Upper lobe of right lung (tissue), 1 donor: ENCODE measurements at regions not wholly inside any gene's neighbourhood (a gene's known extent, or its start where the extent isn't known, plus 50 kb on each side); places are given as distances from the start of the nearest gene placed in this dataset.

Experiments used
- ATAC-seq: fragments of 200-7000 bp; cut with Tn5 transposase; one replicate; pipeline ENCODE4 v1.9.1; 2020; ENCODE audit warnings: mild to moderate bottlenecking, moderate library complexity
- DNase-seq: peaks from one replicate; pipeline ENCODE4 v3.0.0-alpha.2; 2020
- H3K27ac ChIP-seq: fragments of 200-600 bp; one replicate; pipeline ENCODE4 v1.8.0; 2022
- H3K27me3 ChIP-seq: fragments of 200-600 bp; one replicate; pipeline ENCODE4 v1.8.0; 2022; ENCODE audit warnings: mild to moderate bottlenecking
- H3K36me3 ChIP-seq: fragments of 200-600 bp; one replicate; pipeline ENCODE4 v1.8.0; 2022
- H3K4me1 ChIP-seq: fragments of 200-600 bp; one replicate; pipeline ENCODE4 v1.8.0; 2022
- H3K4me3 ChIP-seq: fragments of 200-600 bp; one replicate; pipeline ENCODE4 v1.8.0; 2022; ENCODE audit warnings: mild to moderate bottlenecking
- H3K9me3 ChIP-seq: fragments of 200-600 bp; one replicate; pipeline ENCODE4 v1.8.0; 2022
- intact Hi-C: fragments of 100-400 bp; cut with DNase I; formaldehyde crosslinking; loops from one replicate; pipeline ENCODE4 v1.11.0; 2022
- TF ChIP-seq, protein P1 (sequence below): fragments of 200-600 bp; IDR thresholded peaks from one replicate; pipeline ENCODE4 v1.8.0; 2022; ENCODE audit warnings: antibody characterized with exemption
- donor health status: DM: no; HTN: yes; CAD: no; lungs with severe emphysema.

DNA sequence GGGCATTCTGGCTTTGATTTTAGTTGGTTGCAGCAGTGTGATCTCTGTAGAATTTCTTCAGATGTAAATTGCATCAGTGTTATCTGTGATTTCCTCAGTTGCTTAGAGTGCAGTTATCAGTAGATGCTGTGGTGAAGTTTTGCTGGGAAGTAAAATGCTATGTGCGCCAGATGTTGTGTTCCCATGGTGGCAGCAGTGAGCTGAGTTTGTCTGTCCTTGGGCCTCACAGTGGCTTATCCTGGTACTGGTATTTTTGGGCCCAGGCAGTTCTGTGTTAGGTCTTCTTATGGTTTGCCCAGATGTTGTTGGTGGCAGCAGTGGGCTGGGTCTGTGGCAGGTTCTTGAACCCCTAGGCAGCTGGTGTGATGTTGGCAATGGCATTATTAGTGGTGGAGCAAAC lies 1242.1 kb downstream of the PLA2G4A start:
- ATAC-seq, result no peak
- H3K9me3 ChIP-seq, result no peaks in the 10 kb centered on the region
- DNase-seq, result no peak
- H3K4me1 ChIP-seq, result no peaks in the 10 kb centered on the region
- H3K36me3 ChIP-seq, result no peaks in the 10 kb centered on the region
- intact Hi-C loops, result no loop called here
- no peaks in the 10 kb centered on the region for H3K27me3 ChIP-seq
- TF ChIP-seq, protein P1, sequence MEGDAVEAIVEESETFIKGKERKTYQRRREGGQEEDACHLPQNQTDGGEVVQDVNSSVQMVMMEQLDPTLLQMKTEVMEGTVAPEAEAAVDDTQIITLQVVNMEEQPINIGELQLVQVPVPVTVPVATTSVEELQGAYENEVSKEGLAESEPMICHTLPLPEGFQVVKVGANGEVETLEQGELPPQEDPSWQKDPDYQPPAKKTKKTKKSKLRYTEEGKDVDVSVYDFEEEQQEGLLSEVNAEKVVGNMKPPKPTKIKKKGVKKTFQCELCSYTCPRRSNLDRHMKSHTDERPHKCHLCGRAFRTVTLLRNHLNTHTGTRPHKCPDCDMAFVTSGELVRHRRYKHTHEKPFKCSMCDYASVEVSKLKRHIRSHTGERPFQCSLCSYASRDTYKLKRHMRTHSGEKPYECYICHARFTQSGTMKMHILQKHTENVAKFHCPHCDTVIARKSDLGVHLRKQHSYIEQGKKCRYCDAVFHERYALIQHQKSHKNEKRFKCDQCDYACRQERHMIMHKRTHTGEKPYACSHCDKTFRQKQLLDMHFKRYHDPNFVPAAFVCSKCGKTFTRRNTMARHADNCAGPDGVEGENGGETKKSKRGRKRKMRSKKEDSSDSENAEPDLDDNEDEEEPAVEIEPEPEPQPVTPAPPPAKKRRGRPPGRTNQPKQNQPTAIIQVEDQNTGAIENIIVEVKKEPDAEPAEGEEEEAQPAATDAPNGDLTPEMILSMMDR, result no peak
- no peak overlapping the region for H3K4me3 ChIP-seq
- H3K27ac ChIP-seq, result no peak overlapping the region

DNA sequence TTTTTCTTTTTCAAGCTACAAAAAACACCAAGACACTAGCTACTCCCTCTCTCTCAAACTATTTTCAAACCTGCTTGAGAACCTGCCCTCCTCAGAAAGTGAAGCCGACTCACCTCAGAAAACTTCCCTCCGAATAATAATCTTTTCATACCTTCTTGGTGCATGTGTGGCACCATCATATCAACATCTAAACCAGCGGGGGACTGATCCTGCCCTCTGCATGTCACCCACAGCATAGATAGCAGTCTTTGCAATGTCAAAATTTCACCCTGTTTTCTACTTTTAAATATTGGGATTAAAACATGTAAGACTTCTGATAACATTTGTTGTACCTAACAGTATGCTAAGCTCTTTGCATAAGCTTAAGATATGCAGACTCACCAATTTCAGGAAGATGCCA lies 1260.3 kb downstream of the PLA2G4A start:
- Histone ChIP-seq H3K4me1 (no peaks in the 10 kb centered on the region), H3K9me3 (no peaks in the 10 kb centered on the region), H3K27ac (no peak overlapping the region), H3K27me3 (no peaks in the 10 kb centered on the region), H3K4me3 (no peak overlapping the region), H3K36me3 (no peaks in the 10 kb centered on the region)
- intact Hi-C loops, result no loop called here
- TF ChIP-seq, protein P1, result no peak
- ATAC-seq (no peak), DNase-seq (no peak)

DNA sequence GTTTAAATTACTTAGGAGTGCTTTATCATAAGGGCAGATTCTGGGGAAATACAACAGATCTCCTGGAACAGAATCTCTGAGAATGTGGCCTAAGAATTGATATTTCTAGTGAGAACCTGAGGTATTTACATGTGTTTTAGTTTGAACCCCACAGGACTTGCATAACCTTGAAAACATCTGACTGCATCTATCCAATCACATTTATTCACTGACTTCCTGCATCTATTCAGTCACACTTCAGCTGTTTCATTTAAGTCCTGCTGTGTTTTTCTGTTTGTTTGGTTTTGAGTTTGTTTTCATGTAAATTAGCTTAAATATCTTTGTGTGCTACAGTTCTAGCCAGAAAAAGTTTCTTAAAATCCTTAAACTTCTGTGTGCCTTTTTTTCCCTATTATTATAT lies 1260.7 kb downstream of the PLA2G4A start:
- Histone ChIP-seq H3K4me1 (no peaks in the 10 kb centered on the region), H3K4me3 (no peak overlapping the region), H3K27ac (no peak overlapping the region), H3K9me3 (no peaks in the 10 kb centered on the region), H3K27me3 (no peaks in the 10 kb centered on the region), H3K36me3 (no peaks in the 10 kb centered on the region)
- intact Hi-C loops, result no loop called here
- ATAC-seq (no peak), DNase-seq (no peak)
- TF ChIP-seq, protein P1, result no peak

DNA sequence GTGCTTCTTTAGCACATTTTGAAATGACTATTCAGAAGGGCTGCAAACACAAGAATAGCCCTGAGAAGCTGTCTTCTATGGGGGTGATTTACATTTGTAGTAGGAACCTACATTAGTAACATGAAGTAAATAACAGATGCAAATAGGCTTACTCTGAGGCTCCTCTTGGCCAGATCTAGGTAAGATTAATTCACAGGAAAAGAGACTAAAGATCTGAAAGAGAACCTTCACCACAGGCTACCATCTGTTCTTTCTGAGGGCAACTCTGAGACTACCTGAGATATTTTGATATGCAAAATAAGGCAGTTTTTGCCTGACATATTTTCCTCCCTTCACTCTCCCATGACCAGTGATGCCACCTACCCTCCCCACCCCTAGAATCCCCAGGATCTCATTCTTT lies 1267.8 kb downstream of the PLA2G4A start:
- Histone ChIP-seq H3K4me1 (no peaks in the 10 kb centered on the region), H3K36me3 (no peaks in the 10 kb centered on the region), H3K9me3 (no peaks in the 10 kb centered on the region), H3K4me3 (no peak overlapping the region), H3K27ac (no peak overlapping the region), H3K27me3 (no peaks in the 10 kb centered on the region)
- ATAC-seq (no peak), DNase-seq (no peak)
- TF ChIP-seq, protein P1, result no peak
- intact Hi-C loops, result no loop called here

DNA sequence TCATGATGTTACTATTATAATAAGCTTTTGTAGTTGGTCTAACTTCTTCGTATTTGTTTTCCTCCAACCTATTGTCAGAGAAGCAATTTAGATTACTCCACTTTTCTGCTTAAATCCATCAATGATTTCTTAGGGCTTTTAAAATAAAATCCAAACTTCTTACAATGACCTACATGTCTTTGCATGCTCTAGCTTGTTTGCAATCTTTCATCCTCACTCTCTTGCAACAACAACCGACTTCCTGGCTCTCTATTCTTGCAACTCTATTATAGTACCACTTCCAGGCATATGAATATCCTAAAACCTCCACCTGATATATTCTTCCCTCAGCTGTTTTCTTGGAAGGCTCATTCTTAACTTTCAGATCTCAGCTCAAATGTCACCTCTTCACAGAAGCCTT lies 1288.7 kb downstream of the PLA2G4A start:
- ATAC-seq, result no peak
- Histone ChIP-seq H3K4me3 (no peak overlapping the region), H3K36me3 (no peaks in the 10 kb centered on the region)

DNA sequence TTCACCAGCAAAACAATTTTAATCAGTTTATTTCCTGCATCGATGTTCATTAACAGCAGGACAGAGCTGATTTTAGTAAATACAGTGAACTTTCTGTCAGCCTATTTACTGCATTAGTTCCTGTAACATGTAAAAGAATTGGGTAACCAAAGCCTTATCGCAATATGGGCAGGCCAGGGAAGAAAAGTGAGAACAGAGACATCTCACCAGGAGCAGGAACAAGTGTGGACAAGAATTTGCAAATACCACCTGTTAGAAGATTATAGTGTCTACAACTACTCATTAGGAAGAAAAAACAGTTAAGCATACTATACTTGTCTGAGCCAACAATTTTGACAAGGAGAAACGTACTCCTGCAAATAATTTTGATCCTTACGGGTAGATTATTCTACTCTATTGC lies 1293.9 kb downstream of the PLA2G4A start:
- Histone ChIP-seq H3K27me3 (no peaks in the 10 kb centered on the region), H3K27ac (no peak overlapping the region), H3K4me3 (no peak overlapping the region), H3K36me3 (no peaks in the 10 kb centered on the region), H3K4me1 (no peaks in the 10 kb centered on the region), H3K9me3 (no peaks in the 10 kb centered on the region)
- ATAC-seq, result no peak
- TF ChIP-seq, protein P1, result no peak
- intact Hi-C loops, result no loop called here
- no peak for DNase-seq

More for the DNA sequence above, 1288.7 kb downstream of the PLA2G4A start:
- H3K9me3 ChIP-seq, result no peaks in the 10 kb centered on the region
- DNase-seq, result no peak
- H3K27me3 ChIP-seq, result no peaks in the 10 kb centered on the region
- no peaks in the 10 kb centered on the region for H3K4me1 ChIP-seq
- H3K27ac ChIP-seq, result no peak overlapping the region
- TF ChIP-seq, protein P1, result no peak
- intact Hi-C loops, result no loop called here
